ENCODE measurements at regions not wholly inside any gene's neighbourhood (a gene's known extent, or its start where the extent isn't known, plus 50 kb on each side); places are given as distances from the start of the nearest gene placed in this dataset.

GRCh38 chr18:5643288-5643687 is 99.5 kb upstream of the EPB41L3 start:
- no peaks in the 10 kb centered on the region for H3K9me3 Mint-ChIP-seq (ENCODE audit: unreplicated experiment)
- H3K27me3 Mint-ChIP-seq (ENCODE audit: unreplicated experiment) = peaks cover 36% of the 10 kb centered on the region
- H3K4me3 Mint-ChIP-seq (ENCODE audit: unreplicated experiment) = no peak overlapping the region
- TF ChIP-seq CTCF (IDR thresholded peaks at IDR 0.05) = no peak
- no peak for DNase-seq (ENCODE audit: extremely low spot score, unreplicated experiment)
- H3K36me3 Mint-ChIP-seq (ENCODE audit: unreplicated experiment) = no peaks in the 10 kb centered on the region
- H3K27ac Mint-ChIP-seq (ENCODE audit: unreplicated experiment) = no peak overlapping the region
- no peaks in the 10 kb centered on the region for H3K4me1 Mint-ChIP-seq (ENCODE audit: unreplicated experiment)

- no peak overlapping the region for H3K27ac Mint-ChIP-seq (ENCODE audit: unreplicated experiment)
- no peak overlapping the region for H3K4me3 Mint-ChIP-seq (ENCODE audit: unreplicated experiment)
- H3K4me1 Mint-ChIP-seq (ENCODE audit: unreplicated experiment) = no peaks in the 10 kb centered on the region
- H3K36me3 Mint-ChIP-seq (ENCODE audit: unreplicated experiment) = no peaks in the 10 kb centered on the region
- peaks cover 46% of the 10 kb centered on the region for H3K27me3 Mint-ChIP-seq (ENCODE audit: unreplicated experiment)
- no peak for DNase-seq (ENCODE audit: extremely low spot score, unreplicated experiment)
- H3K9me3 Mint-ChIP-seq (ENCODE audit: unreplicated experiment) = no peaks in the 10 kb centered on the region
- no peak for TF ChIP-seq CTCF (IDR thresholded peaks at IDR 0.05)
Measured at GRCh38 chr18:5640939-5641338, 97.1 kb upstream of the EPB41L3 start.

- H3K9me3 Mint-ChIP-seq (ENCODE audit: unreplicated experiment) = no peaks in the 10 kb centered on the region
- no peak for TF ChIP-seq CTCF (IDR thresholded peaks at IDR 0.05)
- no peak overlapping the region for H3K4me3 Mint-ChIP-seq (ENCODE audit: unreplicated experiment)
- H3K27ac Mint-ChIP-seq (ENCODE audit: unreplicated experiment) = no peak overlapping the region
- no peaks in the 10 kb centered on the region for H3K4me1 Mint-ChIP-seq (ENCODE audit: unreplicated experiment)
- no peak for DNase-seq (ENCODE audit: extremely low spot score, unreplicated experiment)
- H3K36me3 Mint-ChIP-seq (ENCODE audit: unreplicated experiment) = no peaks in the 10 kb centered on the region
- H3K27me3 Mint-ChIP-seq (ENCODE audit: unreplicated experiment) = peaks cover 50% of the 10 kb centered on the region
Measured at GRCh38 chr18:5639131-5639530, 95.3 kb upstream of the EPB41L3 start.

- Mint-ChIP-seq H3K36me3 (ENCODE audit: unreplicated experiment) (no peaks in the 10 kb centered on the region), H3K27ac (ENCODE audit: unreplicated experiment) (no peak overlapping the region), H3K27me3 (ENCODE audit: unreplicated experiment) (peaks cover 41% of the 10 kb centered on the region), H3K9me3 (ENCODE audit: unreplicated experiment) (no peaks in the 10 kb centered on the region), H3K4me3 (ENCODE audit: unreplicated experiment) (no peak overlapping the region), H3K4me1 (ENCODE audit: unreplicated experiment) (peaks cover 3% of the 10 kb centered on the region)
- TF ChIP-seq CTCF (IDR thresholded peaks at IDR 0.05) = no peak
- DNase-seq (ENCODE audit: extremely low spot score, unreplicated experiment) = no peak
Measured at GRCh38 chr18:5632041-5632440, 88.2 kb upstream of the EPB41L3 start.

- Mint-ChIP-seq H3K27me3 (ENCODE audit: unreplicated experiment) (peaks cover 36% of the 10 kb centered on the region), H3K9me3 (ENCODE audit: unreplicated experiment) (no peaks in the 10 kb centered on the region), H3K4me3 (ENCODE audit: unreplicated experiment) (peak overlapping the region; percentile 3), H3K27ac (ENCODE audit: unreplicated experiment) (no peak overlapping the region), H3K36me3 (ENCODE audit: unreplicated experiment) (no peaks in the 10 kb centered on the region), H3K4me1 (ENCODE audit: unreplicated experiment) (peaks cover 3% of the 10 kb centered on the region)
- TF ChIP-seq CTCF (IDR thresholded peaks at IDR 0.05) = no peak
- no peak for DNase-seq (ENCODE audit: extremely low spot score, unreplicated experiment)
Measured at GRCh38 chr18:5630900-5631413, 87.2 kb upstream of the EPB41L3 start.
